Mucosa of rectum (tissue), 2 donors: ENCODE measurements at regions not wholly inside any gene's neighbourhood (a gene's known extent, or its start where the extent isn't known, plus 50 kb on each side); places are given as distances from the start of the nearest gene placed in this dataset.

Source experiments
- H3K27ac ChIP-seq, 2 donors: one replicate each; pipeline ENCODE4 v1.7.0; 2013; ENCODE audit warnings: inconsistent platforms in 2 of 2, low read depth in 2 of 2, low read length in 2 of 2
- H3K27me3 ChIP-seq, 2 donors: one replicate each; pipeline ENCODE4 v1.7.0; 2013; ENCODE audit warnings: low read length in 2 of 2; ENCODE audit not compliant: control insufficient read depth in 2 of 2, insufficient read depth in 2 of 2
- H3K36me3 ChIP-seq, 2 donors: one replicate each; pipeline ENCODE4 v1.7.0; 2013; ENCODE audit warnings: low read length in 2 of 2; ENCODE audit not compliant: control insufficient read depth in 2 of 2, insufficient read depth in 2 of 2
- H3K4me1 ChIP-seq, 2 donors: one replicate each; pipeline ENCODE4 v1.7.0; 2013; ENCODE audit warnings: low read length in 2 of 2, mild to moderate bottlenecking in 1 of 2; ENCODE audit not compliant: control insufficient read depth in 2 of 2, insufficient read depth in 2 of 2
- H3K4me3 ChIP-seq, 2 donors: one replicate each; pipeline ENCODE4 v1.7.0; 2013; ENCODE audit warnings: low read length in 2 of 2
- H3K9ac ChIP-seq, 2 donors: one replicate each; pipeline ENCODE4 v1.7.0; 2013; ENCODE audit warnings: low read length in 2 of 2, low read depth in 1 of 2, mild to moderate bottlenecking in 1 of 2
- H3K9me3 ChIP-seq, 2 donors: one replicate each; pipeline ENCODE4 v1.7.0; 2013; ENCODE audit warnings: low read length in 2 of 2; ENCODE audit not compliant: control insufficient read depth in 2 of 2
- donor health status: healthy.
- donor health status: Normal muscosa, but diverticular disease.

GRCh38 chr4:107404591-107405300, 315.3 kb downstream of the PAPSS1 start:
- Histone ChIP-seq H3K9ac (no peak overlapping the region), H3K27ac (no peak overlapping the region), H3K4me3 (no peak overlapping the region), H3K36me3 (no peaks in the 10 kb centered on the region), H3K9me3 (no peaks in the 10 kb centered on the region), H3K27me3 (no peaks in the 10 kb centered on the region), H3K4me1 (no peaks in the 10 kb centered on the region)

GRCh38 chr4:107402291-107402690, 317.7 kb downstream of the PAPSS1 start:
- H3K27me3 ChIP-seq: no peaks in the 10 kb centered on the region
- no peaks in the 10 kb centered on the region for H3K36me3 ChIP-seq
- no peak overlapping the region for H3K27ac ChIP-seq
- H3K4me1 ChIP-seq: no peaks in the 10 kb centered on the region
- no peak overlapping the region for H3K9ac ChIP-seq
- no peak overlapping the region for H3K4me3 ChIP-seq
- H3K9me3 ChIP-seq: no peaks in the 10 kb centered on the region

- Histone ChIP-seq H3K4me3 (no peak overlapping the region), H3K9ac (no peak overlapping the region), H3K9me3 (no peaks in the 10 kb centered on the region), H3K27ac (no peak overlapping the region), H3K27me3 (no peaks in the 10 kb centered on the region), H3K36me3 (no peaks in the 10 kb centered on the region), H3K4me1 (no peaks in the 10 kb centered on the region)
Measured at GRCh38 chr4:107392951-107393350, 327.1 kb downstream of the PAPSS1 start.

GRCh38 chr4:107392380-107392779, 327.7 kb downstream of the PAPSS1 start:
- no peaks in the 10 kb centered on the region for H3K9me3 ChIP-seq
- no peak overlapping the region for H3K9ac ChIP-seq
- no peaks in the 10 kb centered on the region for H3K36me3 ChIP-seq
- H3K4me3 ChIP-seq: no peak overlapping the region
- H3K27me3 ChIP-seq: no peaks in the 10 kb centered on the region
- no peaks in the 10 kb centered on the region for H3K4me1 ChIP-seq
- H3K27ac ChIP-seq: no peak overlapping the region

- H3K9me3 ChIP-seq: no peaks in the 10 kb centered on the region
- no peak overlapping the region for H3K4me3 ChIP-seq
- H3K27me3 ChIP-seq: no peaks in the 10 kb centered on the region
- H3K4me1 ChIP-seq: no peaks in the 10 kb centered on the region
- H3K27ac ChIP-seq: no peak overlapping the region
- no peak overlapping the region for H3K9ac ChIP-seq
- no peaks in the 10 kb centered on the region for H3K36me3 ChIP-seq
Measured at GRCh38 chr4:107391630-107392028, 328.4 kb downstream of the PAPSS1 start.

GRCh38 chr4:107391009-107391629, 328.9 kb downstream of the PAPSS1 start:
- Histone ChIP-seq H3K36me3 (no peaks in the 10 kb centered on the region), H3K27ac (no peak overlapping the region), H3K4me3 (no peak overlapping the region), H3K9ac (no peak overlapping the region), H3K4me1 (no peaks in the 10 kb centered on the region), H3K9me3 (no peaks in the 10 kb centered on the region), H3K27me3 (no peaks in the 10 kb centered on the region)

GRCh38 chr4:107389965-107390364, 330.1 kb downstream of the PAPSS1 start:
- no peaks in the 10 kb centered on the region for H3K4me1 ChIP-seq
- H3K4me3 ChIP-seq: no peak overlapping the region
- H3K9me3 ChIP-seq: no peaks in the 10 kb centered on the region
- H3K9ac ChIP-seq: no peak overlapping the region
- H3K36me3 ChIP-seq: no peaks in the 10 kb centered on the region
- H3K27me3 ChIP-seq: no peaks in the 10 kb centered on the region
- no peak overlapping the region for H3K27ac ChIP-seq

- Histone ChIP-seq H3K9me3 (no peaks in the 10 kb centered on the region), H3K4me1 (no peaks in the 10 kb centered on the region), H3K9ac (no peak overlapping the region), H3K27me3 (no peaks in the 10 kb centered on the region), H3K27ac (no peak overlapping the region), H3K4me3 (no peak overlapping the region), H3K36me3 (no peaks in the 10 kb centered on the region)
Measured at GRCh38 chr4:107388736-107389274, 331.2 kb downstream of the PAPSS1 start.

GRCh38 chr4:107380836-107381438, 339.1 kb downstream of the PAPSS1 start:
- Histone ChIP-seq H3K4me1 (no peaks in the 10 kb centered on the region), H3K36me3 (no peaks in the 10 kb centered on the region), H3K9me3 (no peaks in the 10 kb centered on the region), H3K9ac (no peak overlapping the region), H3K27ac (no peak overlapping the region), H3K4me3 (no peak overlapping the region), H3K27me3 (no peaks in the 10 kb centered on the region)

GRCh38 chr4:107380190-107380589, 339.8 kb downstream of the PAPSS1 start:
- Histone ChIP-seq H3K36me3 (no peaks in the 10 kb centered on the region), H3K4me1 (no peaks in the 10 kb centered on the region), H3K9me3 (no peaks in the 10 kb centered on the region), H3K27me3 (no peaks in the 10 kb centered on the region), H3K4me3 (no peak overlapping the region), H3K9ac (no peak overlapping the region), H3K27ac (no peak overlapping the region)
